DND-41 (cell line): ENCODE measurements at regions not wholly inside any gene's neighbourhood (a gene's known extent, or its start where the extent isn't known, plus 50 kb on each side); places are given as distances from the start of the nearest gene placed in this dataset.

Source experiments
- EZH2 ChIP-seq: IDR thresholded peaks from 3 replicates; pipeline ENCODE4 v1.6.1; 2012; ENCODE audit warnings: borderline replicate concordance, low read depth, mild to moderate bottlenecking, moderate library complexity, low read length, inconsistent platforms; ENCODE audit not compliant: severe bottlenecking
- TF ChIP-seq, protein P1 (sequence below): IDR thresholded peaks from 2 replicates; pipeline ENCODE4 v1.5.1; 2012; ENCODE audit warnings: borderline replicate concordance, low read length, moderate library complexity, mild to moderate bottlenecking; ENCODE audit not compliant: poor library complexity, severe bottlenecking; ENCODE audit errors: extremely low read depth

DNA sequence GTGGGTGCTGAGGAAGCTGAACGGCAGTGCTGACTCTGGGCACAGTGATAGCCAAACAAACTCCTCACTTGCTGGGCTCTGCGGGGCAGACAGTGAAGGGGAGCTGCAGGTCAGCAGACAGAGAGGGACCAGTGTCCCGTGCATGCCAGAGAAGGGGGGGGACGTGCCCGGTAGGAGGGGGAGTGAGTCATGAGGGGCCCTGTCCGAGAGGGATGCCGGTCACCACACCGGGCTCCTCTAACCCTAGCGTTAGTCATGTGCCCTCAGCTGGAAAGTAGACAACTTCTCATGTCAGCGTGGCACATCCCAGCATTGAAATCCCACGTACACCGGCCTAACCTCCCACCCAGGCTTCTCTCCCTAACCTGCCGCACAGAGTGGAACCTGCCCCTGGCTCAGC, 117.1 kb upstream of the DPP6 start:
- TF ChIP-seq, protein P1, sequence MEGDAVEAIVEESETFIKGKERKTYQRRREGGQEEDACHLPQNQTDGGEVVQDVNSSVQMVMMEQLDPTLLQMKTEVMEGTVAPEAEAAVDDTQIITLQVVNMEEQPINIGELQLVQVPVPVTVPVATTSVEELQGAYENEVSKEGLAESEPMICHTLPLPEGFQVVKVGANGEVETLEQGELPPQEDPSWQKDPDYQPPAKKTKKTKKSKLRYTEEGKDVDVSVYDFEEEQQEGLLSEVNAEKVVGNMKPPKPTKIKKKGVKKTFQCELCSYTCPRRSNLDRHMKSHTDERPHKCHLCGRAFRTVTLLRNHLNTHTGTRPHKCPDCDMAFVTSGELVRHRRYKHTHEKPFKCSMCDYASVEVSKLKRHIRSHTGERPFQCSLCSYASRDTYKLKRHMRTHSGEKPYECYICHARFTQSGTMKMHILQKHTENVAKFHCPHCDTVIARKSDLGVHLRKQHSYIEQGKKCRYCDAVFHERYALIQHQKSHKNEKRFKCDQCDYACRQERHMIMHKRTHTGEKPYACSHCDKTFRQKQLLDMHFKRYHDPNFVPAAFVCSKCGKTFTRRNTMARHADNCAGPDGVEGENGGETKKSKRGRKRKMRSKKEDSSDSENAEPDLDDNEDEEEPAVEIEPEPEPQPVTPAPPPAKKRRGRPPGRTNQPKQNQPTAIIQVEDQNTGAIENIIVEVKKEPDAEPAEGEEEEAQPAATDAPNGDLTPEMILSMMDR, result no peak
- TF ChIP-seq EZH2, result no peak
